Stomach (tissue), 8 donors: ENCODE measurements at regions not wholly inside any gene's neighbourhood (a gene's known extent, or its start where the extent isn't known, plus 50 kb on each side); places are given as distances from the start of the nearest gene placed in this dataset.

Experiments
- DNase-seq, 2 donors: peaks; one replicate each; pipeline versions ENCODE4 v3.0.0 to v3.0.0-alpha.2; 2013 to 2019
- H3K27ac ChIP-seq, 5 donors: fragments of 200-600 bp in 4 of 5; sonication (generic) in 4 of 5; one replicate each; pipeline ENCODE4 v1.5.1; 2013 to 2019; ENCODE audit warnings: mild to moderate bottlenecking in 1 of 5, moderate library complexity in 1 of 5
- H3K27me3 ChIP-seq, 3 donors: fragments of 200-600 bp; sonication (generic); one replicate each; pipeline ENCODE4 v1.5.1; 2017 to 2019; ENCODE audit warnings: mixed run types in 1 of 3
- H3K36me3 ChIP-seq, 4 donors: fragments of 200-600 bp; sonication (generic); 1 replicate in 3 of 4; 2 replicates in 1 of 4; pipeline ENCODE4 v1.5.1; 2016 to 2019
- H3K4me1 ChIP-seq, 4 donors: fragments of 200-600 bp; sonication (generic); one replicate each; pipeline ENCODE4 v1.5.1; 2016 to 2019
- H3K4me3 ChIP-seq, 4 donors: fragments of 200-600 bp; sonication (generic) in 3 of 4; one replicate each; pipeline ENCODE4 v1.5.1; 2016 to 2019; ENCODE audit warnings: mild to moderate bottlenecking in 1 of 4
- H3K9me3 ChIP-seq, 4 donors: fragments of 200-600 bp; sonication (generic); one replicate each; pipeline ENCODE4 v1.5.1; 2016 to 2019
- CTCF ChIP-seq, 7 experiments: fragments of 450-650 bp in 4 of 7; fragments of 200-600 bp in 3 of 7; sonication (generic) in 3 of 7; IDR thresholded peaks; one replicate each; pipeline ENCODE4 v1.5.1; 2016 to 2019; ENCODE audit warnings: antibody characterized with exemption in 7 of 7, control low read depth in 2 of 7, mild to moderate bottlenecking in 1 of 7
- EP300 ChIP-seq: sonication (generic); formaldehyde crosslinking; IDR thresholded peaks from one replicate; pipeline ENCODE4 v1.6.1; 2017; ENCODE audit warnings: antibody characterized with exemption
- POLR2A ChIP-seq, 4 donors: fragments of 450-650 bp; IDR thresholded peaks; one replicate each; pipeline ENCODE4 v1.6.1; 2016; ENCODE audit warnings: antibody characterized with exemption in 4 of 4, control low read depth in 2 of 4, mild to moderate bottlenecking in 1 of 4, moderate library complexity in 1 of 4
- POLR2AphosphoS5 ChIP-seq, 3 donors: sonication (generic); formaldehyde crosslinking; IDR thresholded peaks; one replicate each; pipeline ENCODE4 v1.6.1; 2016; ENCODE audit warnings: antibody characterized with exemption in 3 of 3
- WGBS, 5 donors: extraction: QIAGEN DNeasy Blood & Tissue Kit in 3 of 5; methylation state at CpG; one replicate each; pipeline versions ENCODE4 v1.1.5 to v1.1.7; 2013 to 2018; 5-methylcytosine and 5-hydroxymethylcytosine counted together
- intact Hi-C: fragments of 100-400 bp; cut with DNase I; formaldehyde crosslinking; loops from one replicate; pipeline ENCODE4 v1.15.1; 2023; ENCODE audit warnings: low total_unique reads
- donor health status: healthy with polysubstance abuse.
- donor health status: Bipolar disorder and iron deficiency.
- donor health status: healthy.

- intact Hi-C loops: no loop called here
- WGBS, 5 donors: 77 to 86% (median 84%) methylated on average over 2 of the region's 2 CpGs
- Histone ChIP-seq H3K36me3 (no peaks in the 10 kb centered on the region), H3K4me3 (no peak overlapping the region), H3K27ac (no peak overlapping the region), H3K27me3 (no peaks in the 10 kb centered on the region), H3K9me3 (peaks cover 0 to 11% (median 2%) of the 10 kb centered on the region in 4 donors), H3K4me1 (no peaks in the 10 kb centered on the region)
- no peak for TF ChIP-seq POLR2AphosphoS5 (IDR thresholded peaks at IDR 0.05)
- TF ChIP-seq EP300: no peak
- no peak for TF ChIP-seq POLR2A (IDR thresholded peaks at IDR 0.05)
- TF ChIP-seq CTCF (IDR thresholded peaks at IDR 0.05): no peak
- DNase-seq: no peak
Observed at GRCh38 chr14:85178864-85179263, 351.1 kb upstream of the FLRT2 start.

GRCh38 chr14:85180876-85181275, 349.1 kb upstream of the FLRT2 start:
- WGBS, 5 donors: 81 to 91% (median 86%) methylated on average over 1 of the region's 1 CpG
- Histone ChIP-seq H3K4me3 (no peak overlapping the region), H3K36me3 (no peaks in the 10 kb centered on the region), H3K9me3 (peaks cover 0 to 11% (median 2%) of the 10 kb centered on the region in 4 donors), H3K27me3 (no peaks in the 10 kb centered on the region), H3K4me1 (no peaks in the 10 kb centered on the region), H3K27ac (no peak overlapping the region)
- DNase-seq: peak in 1 of 2 donors; percentile 15
- TF ChIP-seq CTCF (IDR thresholded peaks at IDR 0.05): no peak
- no peak for TF ChIP-seq POLR2AphosphoS5 (IDR thresholded peaks at IDR 0.05)
- TF ChIP-seq EP300: no peak
- no peak for TF ChIP-seq POLR2A (IDR thresholded peaks at IDR 0.05)
- intact Hi-C loops: no loop called here

GRCh38 chr14:85182282-85182681, 347.7 kb upstream of the FLRT2 start:
- H3K27me3 ChIP-seq: no peaks in the 10 kb centered on the region
- intact Hi-C loops: no loop called here
- H3K9me3 ChIP-seq: peaks cover 0 to 11% (median 2%) of the 10 kb centered on the region in 4 donors
- no peak overlapping the region for H3K4me3 ChIP-seq
- WGBS, 5 donors: 65 to 82% (median 74%) methylated on average over 4 of the region's 4 CpGs
- no peaks in the 10 kb centered on the region for H3K36me3 ChIP-seq
- no peak for DNase-seq
- H3K4me1 ChIP-seq: no peaks in the 10 kb centered on the region
- no peak overlapping the region for H3K27ac ChIP-seq
- TF ChIP-seq EP300: no peak
- TF ChIP-seq CTCF (IDR thresholded peaks at IDR 0.05): no peak
- no peak for TF ChIP-seq POLR2A (IDR thresholded peaks at IDR 0.05)
- TF ChIP-seq POLR2AphosphoS5 (IDR thresholded peaks at IDR 0.05): no peak

DNA sequence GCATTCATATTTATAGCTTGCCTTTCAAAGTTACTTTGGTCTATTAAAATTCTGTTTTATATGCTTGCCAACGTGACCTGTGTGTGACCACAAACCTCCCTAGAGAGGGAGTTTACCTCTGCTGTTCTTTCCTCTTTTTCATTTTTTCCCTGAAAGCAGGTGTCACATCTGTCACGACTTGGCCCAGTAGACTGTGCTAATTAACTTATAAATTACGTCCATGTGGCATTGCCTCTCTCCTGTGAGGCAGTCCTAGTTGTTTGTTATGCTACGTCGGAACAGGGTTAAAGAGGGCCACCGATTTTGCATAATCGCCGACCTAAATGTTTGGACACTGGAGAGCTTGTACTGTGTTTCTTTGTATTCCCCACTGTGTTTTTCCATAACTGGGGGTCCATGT, 343.9 kb upstream of the FLRT2 start:
- H3K4me3 ChIP-seq: no peak overlapping the region
- intact Hi-C loops: no loop called here
- no peak for DNase-seq
- H3K36me3 ChIP-seq: no peaks in the 10 kb centered on the region
- 86 to 92% (median 91%) methylated on average over 8 of the region's 8 CpGs for WGBS, 5 donors
- TF ChIP-seq EP300 (no peak), POLR2AphosphoS5 (IDR thresholded peaks at IDR 0.05) (no peak), POLR2A (IDR thresholded peaks at IDR 0.05) (no peak), CTCF (IDR thresholded peaks at IDR 0.05) (no peak)
- no peaks in the 10 kb centered on the region for H3K4me1 ChIP-seq
- H3K27ac ChIP-seq: no peak overlapping the region
- no peaks in the 10 kb centered on the region for H3K9me3 ChIP-seq
- no peaks in the 10 kb centered on the region for H3K27me3 ChIP-seq
